ENCODE measurements at regions not wholly inside any gene's neighbourhood (a gene's known extent, or its start where the extent isn't known, plus 50 kb on each side); places are given as distances from the start of the nearest gene placed in this dataset.

DNA sequence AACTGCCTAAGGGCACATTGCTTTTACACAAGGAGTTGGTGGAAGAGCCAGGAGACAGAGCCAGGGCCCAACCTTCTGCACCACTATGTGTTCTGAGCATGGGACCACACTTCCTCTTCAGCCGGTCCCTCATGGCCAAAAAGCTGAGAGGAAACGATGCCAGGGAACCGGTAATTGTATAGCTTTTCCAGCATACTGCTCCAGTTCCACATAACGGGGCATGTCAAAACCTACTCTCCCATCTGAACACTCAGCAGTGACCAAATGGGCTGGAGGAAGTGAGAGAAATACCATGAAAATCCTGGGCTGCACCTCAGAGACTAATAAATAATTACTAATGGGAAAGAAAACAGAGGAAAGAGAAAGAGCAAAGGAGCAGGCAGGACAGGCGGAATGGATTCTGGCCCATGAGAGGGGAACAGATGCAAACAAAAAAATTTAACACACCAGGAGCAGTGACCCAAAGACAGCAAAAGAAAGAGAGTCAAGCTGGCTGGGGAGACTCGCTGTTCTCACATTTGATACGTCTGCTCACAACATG is 52.0 kb upstream of the BMP2 start:
- intact Hi-C loops (cut with micrococcal nuclease): no loop called here

DNA sequence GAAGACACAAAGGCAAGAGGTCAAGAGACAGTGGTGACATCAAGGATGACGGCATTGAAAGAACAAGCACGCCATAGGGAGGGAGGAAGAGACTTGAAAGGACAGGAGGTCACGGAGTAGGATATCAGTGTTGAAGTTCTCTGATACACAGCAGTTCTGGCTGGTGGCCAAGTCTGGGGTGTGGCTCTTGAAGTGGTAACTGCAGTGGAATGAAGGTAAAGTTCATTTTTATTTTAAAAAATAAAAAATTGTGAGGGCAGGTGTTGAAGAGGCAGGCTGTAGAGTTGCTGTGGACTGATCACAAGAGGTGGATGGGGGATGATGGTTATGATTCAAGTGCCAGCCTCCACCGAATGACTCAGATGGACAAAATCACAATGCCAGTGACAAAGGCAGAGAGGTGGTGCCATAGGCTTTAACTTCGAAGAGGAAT is 53.2 kb upstream of the BMP2 start:
- H3K4me3 Mint-ChIP-seq: no peak overlapping the region
- no peaks in the 10 kb centered on the region for H3K4me1 Mint-ChIP-seq
- H3K27ac Mint-ChIP-seq: no peak overlapping the region
- Histone ChIP-seq H3K4me3 (ENCODE audit: low read length) (no peak overlapping the region), H3K27me3 (ENCODE audit: control insufficient read depth, insufficient read depth, low read length) (no peaks in the 10 kb centered on the region), H3K36me3 (ENCODE audit: control insufficient read depth, insufficient read depth, low read length) (no peaks in the 10 kb centered on the region), H3K4me1 (ENCODE audit: control insufficient read depth, insufficient read depth, low read length) (no peaks in the 10 kb centered on the region), H3K9me3 (ENCODE audit: control insufficient read depth, insufficient read depth, low read length) (no peaks in the 10 kb centered on the region), H3K27ac (ENCODE audit: low read length) (no peak overlapping the region)
- no peak for DNase-seq
- intact Hi-C loops (cut with micrococcal nuclease): no loop called here
- no peak for ATAC-seq
- no peaks in the 10 kb centered on the region for H3K36me3 Mint-ChIP-seq
- H3K27me3 Mint-ChIP-seq (ENCODE audit: low read depth in 2 of 2): peaks cover 8 to 17% of the 10 kb centered on the region in 2 donors
- H3K9me3 Mint-ChIP-seq: no peaks in the 10 kb centered on the region
- TF ChIP-seq, protein P1, sequence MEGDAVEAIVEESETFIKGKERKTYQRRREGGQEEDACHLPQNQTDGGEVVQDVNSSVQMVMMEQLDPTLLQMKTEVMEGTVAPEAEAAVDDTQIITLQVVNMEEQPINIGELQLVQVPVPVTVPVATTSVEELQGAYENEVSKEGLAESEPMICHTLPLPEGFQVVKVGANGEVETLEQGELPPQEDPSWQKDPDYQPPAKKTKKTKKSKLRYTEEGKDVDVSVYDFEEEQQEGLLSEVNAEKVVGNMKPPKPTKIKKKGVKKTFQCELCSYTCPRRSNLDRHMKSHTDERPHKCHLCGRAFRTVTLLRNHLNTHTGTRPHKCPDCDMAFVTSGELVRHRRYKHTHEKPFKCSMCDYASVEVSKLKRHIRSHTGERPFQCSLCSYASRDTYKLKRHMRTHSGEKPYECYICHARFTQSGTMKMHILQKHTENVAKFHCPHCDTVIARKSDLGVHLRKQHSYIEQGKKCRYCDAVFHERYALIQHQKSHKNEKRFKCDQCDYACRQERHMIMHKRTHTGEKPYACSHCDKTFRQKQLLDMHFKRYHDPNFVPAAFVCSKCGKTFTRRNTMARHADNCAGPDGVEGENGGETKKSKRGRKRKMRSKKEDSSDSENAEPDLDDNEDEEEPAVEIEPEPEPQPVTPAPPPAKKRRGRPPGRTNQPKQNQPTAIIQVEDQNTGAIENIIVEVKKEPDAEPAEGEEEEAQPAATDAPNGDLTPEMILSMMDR (IDR thresholded peaks at IDR 0.05): no peak
- 81% methylated on average over 5 of the region's 5 CpGs for WGBS (ENCODE audit: insufficient coverage)

More for the DNA sequence above, 52.0 kb upstream of the BMP2 start:
- Mint-ChIP-seq H3K9me3 (no peaks in the 10 kb centered on the region), H3K27me3 (ENCODE audit: low read depth in 2 of 2) (peaks cover 14 to 21% of the 10 kb centered on the region in 2 donors), H3K36me3 (no peaks in the 10 kb centered on the region), H3K27ac (no peak overlapping the region), H3K4me1 (no peaks in the 10 kb centered on the region), H3K4me3 (no peak overlapping the region)
- no peak for DNase-seq
- Histone ChIP-seq H3K27ac (ENCODE audit: low read length) (no peak overlapping the region), H3K4me3 (ENCODE audit: low read length) (no peak overlapping the region), H3K36me3 (ENCODE audit: control insufficient read depth, insufficient read depth, low read length) (no peaks in the 10 kb centered on the region), H3K27me3 (ENCODE audit: control insufficient read depth, insufficient read depth, low read length) (no peaks in the 10 kb centered on the region), H3K4me1 (ENCODE audit: control insufficient read depth, insufficient read depth, low read length) (no peaks in the 10 kb centered on the region), H3K9me3 (ENCODE audit: control insufficient read depth, insufficient read depth, low read length) (no peaks in the 10 kb centered on the region)
- TF ChIP-seq, protein P1 (IDR thresholded peaks at IDR 0.05): no peak
- 65% methylated on average over 5 of the region's 7 CpGs for WGBS (ENCODE audit: insufficient coverage)
- no peak for ATAC-seq

DNA sequence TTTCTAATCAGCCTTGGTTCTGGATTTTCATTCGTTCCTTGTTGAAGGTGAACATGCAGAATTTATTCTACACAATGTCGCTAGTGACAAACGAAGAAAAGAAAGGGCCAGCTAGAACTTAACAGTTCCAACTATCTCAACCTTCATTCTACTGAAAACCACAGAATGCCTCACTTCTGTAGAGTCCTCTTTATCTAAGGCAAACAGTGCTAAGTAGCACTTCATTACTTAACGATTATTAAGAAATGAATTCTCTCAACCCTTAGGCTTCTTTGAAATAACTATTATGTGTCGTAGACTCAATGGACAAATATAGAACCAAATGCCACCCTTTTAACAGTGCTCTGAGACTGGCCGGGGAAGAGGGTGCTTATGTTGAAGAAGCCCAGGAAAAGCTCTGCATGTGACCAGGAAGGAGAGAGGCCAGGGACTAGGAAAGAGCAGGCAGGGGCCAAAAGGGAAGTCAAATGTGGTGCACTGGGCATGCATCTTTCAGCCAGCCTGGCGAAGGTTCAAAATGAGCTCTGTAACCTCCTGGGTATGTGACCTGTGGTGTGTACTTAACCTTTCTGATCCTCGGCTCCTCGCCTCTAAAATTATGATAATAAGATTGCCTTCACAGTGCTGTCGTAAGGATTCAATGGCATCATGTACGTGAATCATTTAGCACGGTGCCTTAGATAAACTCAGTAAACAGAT is 55.4 kb upstream of the BMP2 start:
- WGBS (ENCODE audit: insufficient coverage): 87% methylated on average over 11 of the region's 12 CpGs
- peaks cover 0 to 3% of the 10 kb centered on the region in 2 donors for H3K27me3 Mint-ChIP-seq (ENCODE audit: low read depth in 2 of 2)
- no peaks in the 10 kb centered on the region for H3K4me1 ChIP-seq (ENCODE audit: control insufficient read depth, insufficient read depth, low read length)
- H3K9me3 Mint-ChIP-seq: no peaks in the 10 kb centered on the region
- H3K27ac ChIP-seq (ENCODE audit: low read length): no peak overlapping the region
- no peaks in the 10 kb centered on the region for H3K36me3 ChIP-seq (ENCODE audit: control insufficient read depth, insufficient read depth, low read length)
- H3K27ac Mint-ChIP-seq: no peak overlapping the region
- H3K4me3 Mint-ChIP-seq: no peak overlapping the region
- no peak overlapping the region for H3K4me3 ChIP-seq (ENCODE audit: low read length)
- no peak for DNase-seq
- intact Hi-C loops (cut with micrococcal nuclease): no loop called here
- ATAC-seq: no peak
- TF ChIP-seq, protein P1 (IDR thresholded peaks at IDR 0.05): no peak
- H3K36me3 Mint-ChIP-seq: no peaks in the 10 kb centered on the region
- H3K27me3 ChIP-seq (ENCODE audit: control insufficient read depth, insufficient read depth, low read length): no peaks in the 10 kb centered on the region
- no peaks in the 10 kb centered on the region for H3K9me3 ChIP-seq (ENCODE audit: control insufficient read depth, insufficient read depth, low read length)
- H3K4me1 Mint-ChIP-seq: no peaks in the 10 kb centered on the region

All from natural killer cell (primary cell).